SK-N-MC (cell line): ENCODE measurements at regions not wholly inside any gene's neighbourhood (a gene's known extent, or its start where the extent isn't known, plus 50 kb on each side); places are given as distances from the start of the nearest gene placed in this dataset.

Experiments
- EZH2 ChIP-seq: fragments of 200-600 bp; sonication (generic); IDR thresholded peaks from one replicate; pipeline ENCODE4 v1.6.1; 2017; ENCODE audit warnings: antibody characterized with exemption
- FOXP2 ChIP-seq: optimal IDR thresholded peaks from 2 replicates; pipeline ENCODE3; 2011; ENCODE audit warnings: mild to moderate bottlenecking, moderate library complexity; ENCODE audit not compliant: insufficient read depth; ENCODE audit errors: extremely low read length, control extremely low read depth
- POLR2AphosphoS5 ChIP-seq: IDR thresholded peaks from 2 replicates; pipeline ENCODE4 v1.6.1; 2012; ENCODE audit warnings: mild to moderate bottlenecking, low read depth, low read length, borderline replicate concordance

- TF ChIP-seq EZH2 (no peak), FOXP2 (no peak), POLR2AphosphoS5 (no peak)
These were observed 333.2 kb downstream of the DHX35 start for GRCh38 chr20:39295301-39295700.
